GM19025 (cell line): ENCODE measurements at regions not wholly inside any gene's neighbourhood (a gene's known extent, or its start where the extent isn't known, plus 50 kb on each side); places are given as distances from the start of the nearest gene placed in this dataset.
"Not testable (repeated sequence)": the region's sequence is repeated elsewhere in the genome, so short reads cannot be mapped to it uniquely, and the experiment has no call there.

Source experiments
- ATAC-seq: cut with Tn5 transposase; IDR thresholded peaks from one replicate; pipeline ENCODE4 v1.9.1; 2021; ENCODE audit warnings: mild to moderate bottlenecking, low read depth, moderate library complexity; ENCODE audit not compliant: unreplicated experiment

DNA sequence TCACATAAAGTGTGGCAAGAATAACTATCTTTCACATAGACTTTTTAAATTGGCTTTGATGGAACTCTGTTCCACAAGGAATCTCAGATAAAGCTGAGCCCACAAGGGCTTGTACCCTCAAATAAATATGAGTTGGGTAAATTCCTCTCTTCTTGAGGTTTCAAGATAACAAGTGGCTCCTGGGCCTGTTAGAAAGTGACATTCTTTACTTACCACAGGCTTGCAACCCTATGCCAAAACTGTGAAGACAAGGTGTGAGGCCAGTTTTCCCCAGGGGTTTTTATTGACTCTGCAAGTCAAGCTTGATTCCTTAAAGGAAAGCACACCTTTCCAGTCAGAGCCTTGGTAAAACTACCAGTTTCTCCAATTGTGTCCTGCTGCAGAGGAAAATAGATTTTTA lies 664.8 kb upstream of the GJE1 start:
- no peak for ATAC-seq

DNA sequence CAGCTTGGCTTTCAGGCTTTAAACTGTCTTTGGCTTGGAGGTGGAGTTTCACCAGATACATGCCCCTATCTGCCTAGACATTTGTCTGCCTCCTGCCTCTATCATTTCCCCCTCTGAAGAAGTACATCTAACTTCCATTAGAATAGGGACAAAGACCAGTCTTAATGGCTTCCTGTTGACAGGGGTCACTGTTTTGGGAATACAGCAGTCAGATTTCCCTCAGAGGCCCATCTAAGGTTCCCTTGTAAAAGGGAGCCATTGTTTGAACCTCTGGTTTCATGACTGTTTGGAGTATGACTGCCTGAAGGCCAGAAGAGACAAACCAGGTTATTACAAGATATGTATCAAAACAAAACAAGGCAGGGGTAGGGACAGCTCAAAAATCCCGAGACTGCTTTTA lies 665.7 kb upstream of the GJE1 start:
- ATAC-seq, result no peak

DNA sequence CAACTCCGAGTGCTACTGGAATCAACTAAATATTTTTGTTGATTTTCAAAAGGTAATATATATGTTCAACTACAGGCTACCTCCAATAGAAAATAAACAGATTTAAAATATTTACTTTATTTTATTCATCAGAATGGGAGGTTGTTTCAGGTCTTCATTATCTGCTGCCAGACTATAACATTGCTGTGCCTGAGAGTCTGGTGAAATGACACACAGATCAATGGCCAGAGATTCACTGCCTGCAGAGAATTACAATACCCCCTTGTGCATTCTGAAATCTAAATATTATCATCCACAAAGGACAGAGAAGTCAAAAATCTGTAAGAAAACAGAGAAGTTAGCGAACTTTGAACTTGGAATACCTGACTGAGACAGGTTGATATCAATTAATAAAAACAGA lies 667.8 kb upstream of the GJE1 start:
- no peak for ATAC-seq

DNA sequence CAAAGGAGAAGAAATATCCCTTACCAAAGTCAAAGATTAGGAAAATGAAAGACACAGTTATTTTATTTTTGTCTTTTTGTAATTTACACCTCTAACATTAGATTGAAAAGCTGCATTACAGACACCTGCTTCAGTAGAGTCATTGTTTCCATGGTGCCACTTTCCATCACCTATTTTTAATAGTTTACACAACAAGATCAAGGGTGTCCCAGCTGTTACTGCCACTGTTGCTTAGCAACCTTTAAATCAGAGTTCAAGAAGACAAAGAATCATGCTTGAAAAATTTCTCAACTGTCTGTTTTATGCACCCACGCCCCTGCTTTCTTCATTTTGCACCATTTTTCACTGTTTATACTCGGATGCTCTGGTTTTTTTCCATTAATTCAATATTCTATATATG lies 668.2 kb upstream of the GJE1 start:
- ATAC-seq, result peak; percentile 51

DNA sequence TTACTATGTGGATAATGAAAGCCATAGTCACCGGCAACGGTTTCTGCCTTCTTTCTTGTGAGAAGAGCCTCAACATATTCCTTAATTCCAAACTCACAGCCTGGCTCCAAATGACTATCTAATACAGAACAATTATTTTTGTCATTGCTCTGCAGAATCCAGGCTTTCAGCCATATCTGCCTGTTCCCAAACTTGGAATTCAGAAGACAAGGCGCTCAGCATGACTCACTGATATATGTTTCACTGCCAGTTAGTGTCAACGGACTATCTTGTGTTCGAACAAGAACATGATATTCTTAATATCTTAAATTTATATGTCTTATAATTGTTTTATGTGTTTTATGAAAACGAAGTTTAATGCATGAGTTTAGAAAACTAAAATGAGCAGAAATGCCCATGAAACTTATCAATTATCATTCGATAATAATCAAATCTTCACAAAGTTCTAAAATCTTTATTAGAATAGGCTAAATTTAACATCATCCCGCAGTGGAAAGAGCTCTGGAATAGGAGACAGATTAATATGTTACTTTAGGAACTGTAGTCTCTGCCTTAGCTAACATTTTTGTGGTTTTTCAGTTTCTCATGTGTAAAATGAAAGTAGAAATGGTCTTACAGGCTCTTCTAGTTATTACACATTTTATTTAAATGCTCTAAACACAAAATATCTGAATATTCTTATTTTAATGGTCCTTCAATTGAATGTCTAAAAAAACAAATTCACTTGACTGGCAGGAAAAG lies 669.3 kb upstream of the GJE1 start:
- ATAC-seq, result peak; percentile 62

DNA sequence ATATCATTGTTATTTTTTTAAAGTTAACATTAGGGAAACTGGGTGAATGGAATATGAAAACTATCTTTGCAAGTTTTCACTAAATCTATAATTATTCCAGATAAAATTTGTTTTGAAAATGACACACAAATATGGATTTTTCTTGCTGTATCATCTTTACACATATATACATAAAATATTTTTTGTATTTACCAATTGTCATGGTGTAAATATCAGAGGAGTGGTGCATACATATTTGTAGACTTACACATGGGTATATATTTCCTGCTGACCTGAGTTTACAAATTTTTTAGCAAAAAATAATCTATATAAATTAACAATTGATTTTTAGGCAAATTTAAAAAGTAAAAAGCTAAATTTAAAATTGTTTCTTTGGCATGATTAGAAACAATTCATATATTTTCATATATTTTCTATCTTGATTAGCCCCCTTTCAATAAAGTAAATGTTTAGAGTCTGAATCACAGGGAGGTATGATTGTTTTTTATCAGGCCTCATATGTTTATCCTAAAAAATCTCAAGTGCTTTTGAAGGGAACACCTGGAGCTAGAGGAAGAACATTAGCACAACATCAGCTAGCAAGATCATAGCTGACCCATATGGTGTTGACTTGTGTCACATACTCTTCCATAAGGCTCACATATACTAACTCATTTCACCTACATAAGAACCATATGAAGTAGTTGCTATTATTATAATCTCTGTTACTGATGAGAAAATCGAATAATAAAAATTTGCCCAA lies 671.8 kb upstream of the GJE1 start:
- ATAC-seq, result no peak

DNA sequence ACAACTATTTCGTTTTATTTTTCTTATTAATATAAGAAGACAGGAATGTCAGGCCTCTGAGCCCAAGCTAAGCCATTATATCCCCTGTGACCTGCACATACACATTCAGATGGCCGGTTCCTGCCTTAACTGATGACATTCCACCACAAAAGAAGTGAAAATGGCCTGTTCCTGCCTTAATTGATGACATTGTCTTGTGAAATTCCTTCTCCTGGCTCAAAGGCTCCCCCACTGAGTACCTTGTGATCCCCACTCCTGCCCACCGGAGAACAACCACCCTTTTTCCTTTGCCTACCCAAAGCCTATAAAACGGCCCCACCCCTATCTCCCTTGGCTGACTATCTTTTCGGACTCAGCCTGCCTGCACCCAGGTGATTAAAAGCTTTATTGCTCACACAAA lies 672.5 kb upstream of the GJE1 start:
- ATAC-seq, result not testable (repeated sequence)

DNA sequence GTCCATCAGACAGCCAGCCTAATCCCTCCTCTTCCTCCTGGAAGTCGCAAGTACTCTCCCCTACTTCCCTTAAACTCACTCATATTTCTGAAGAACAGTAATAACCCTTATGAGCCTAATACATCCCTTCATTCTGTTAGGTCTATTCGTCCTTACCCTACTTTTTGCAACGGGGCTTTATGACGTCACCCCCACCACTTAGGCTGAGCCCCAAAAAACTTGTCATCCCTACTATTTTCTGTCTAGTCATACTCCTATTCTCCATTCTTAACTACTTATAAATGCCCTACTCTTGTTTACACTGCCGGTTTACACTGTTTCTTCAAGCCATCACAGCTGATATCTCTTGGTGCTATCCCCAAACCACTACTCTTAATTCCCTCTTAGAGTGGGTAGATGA lies 674.7 kb upstream of the GJE1 start:
- not testable (repeated sequence) for ATAC-seq

DNA sequence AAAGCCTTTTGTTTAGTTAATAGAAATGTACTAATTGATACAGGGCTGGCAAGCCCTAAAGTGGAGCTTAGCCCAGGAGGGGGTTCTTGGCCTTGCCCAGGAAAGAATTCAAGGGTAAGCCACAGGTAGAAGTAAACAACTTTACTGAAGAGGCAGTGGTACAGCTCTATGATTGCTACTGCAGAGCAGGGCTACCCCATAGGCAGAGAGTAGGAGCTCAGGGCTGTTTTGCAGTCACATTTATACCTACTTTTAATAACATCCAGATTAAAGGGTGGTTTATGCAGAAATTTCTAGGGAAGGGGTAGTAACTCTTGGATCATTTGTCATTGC lies 680.4 kb upstream of the GJE1 start:
- no peak for ATAC-seq

DNA sequence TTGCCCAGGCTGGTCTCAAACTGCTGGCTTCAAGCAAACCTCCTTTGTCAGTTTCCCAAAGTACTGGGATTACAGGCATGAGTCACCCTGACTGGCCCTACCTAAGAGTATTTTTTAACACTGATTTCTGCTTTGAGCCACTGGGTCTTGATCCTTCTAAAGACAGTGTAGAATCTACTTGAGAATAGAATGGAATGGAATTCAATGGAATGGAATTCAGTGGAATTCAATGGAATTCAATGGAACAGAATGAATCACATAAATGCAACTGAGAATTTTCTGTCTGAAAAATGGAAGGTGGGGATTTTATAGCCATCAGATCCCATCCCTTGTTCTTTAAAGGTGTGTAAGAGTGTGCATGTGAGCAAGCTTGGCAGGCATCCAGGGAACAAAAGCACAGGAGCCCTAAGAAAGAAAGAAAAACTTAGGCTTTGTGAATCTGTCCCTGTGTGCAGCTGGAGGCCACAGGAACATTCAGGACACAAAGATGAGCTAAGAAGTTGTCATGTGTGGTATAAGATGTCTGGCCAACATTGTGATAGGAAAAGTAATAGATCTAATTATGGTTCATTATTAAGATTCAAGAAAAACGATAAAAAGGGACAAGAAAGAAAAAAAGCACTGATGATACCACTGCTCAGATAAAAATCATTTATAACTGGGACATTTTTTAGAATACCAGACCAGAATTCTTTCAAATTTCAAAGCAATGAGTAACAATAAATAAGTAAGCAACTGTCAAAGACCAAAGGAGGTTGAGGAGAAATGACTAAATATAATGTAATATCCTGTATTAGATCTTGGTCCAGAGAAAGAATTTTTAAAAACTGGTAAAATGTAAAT lies 681.0 kb upstream of the GJE1 start:
- ATAC-seq, result no peak

DNA sequence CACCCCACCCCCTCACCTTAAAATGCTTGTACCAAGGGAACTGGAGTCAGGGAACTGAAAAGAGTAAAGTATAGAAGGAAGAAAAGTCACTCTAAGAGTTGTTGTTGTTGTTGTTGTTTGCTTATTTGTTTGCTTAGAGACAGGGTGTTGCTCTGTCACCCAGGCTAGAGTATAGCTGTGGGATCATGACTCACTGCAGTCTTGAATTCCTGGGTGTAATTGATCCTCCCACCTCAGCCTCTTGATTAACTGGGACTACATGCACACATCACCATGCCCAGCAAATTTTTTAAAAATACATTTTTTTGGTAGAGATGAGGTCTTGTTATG lies 681.6 kb upstream of the GJE1 start:
- ATAC-seq, result no peak

DNA sequence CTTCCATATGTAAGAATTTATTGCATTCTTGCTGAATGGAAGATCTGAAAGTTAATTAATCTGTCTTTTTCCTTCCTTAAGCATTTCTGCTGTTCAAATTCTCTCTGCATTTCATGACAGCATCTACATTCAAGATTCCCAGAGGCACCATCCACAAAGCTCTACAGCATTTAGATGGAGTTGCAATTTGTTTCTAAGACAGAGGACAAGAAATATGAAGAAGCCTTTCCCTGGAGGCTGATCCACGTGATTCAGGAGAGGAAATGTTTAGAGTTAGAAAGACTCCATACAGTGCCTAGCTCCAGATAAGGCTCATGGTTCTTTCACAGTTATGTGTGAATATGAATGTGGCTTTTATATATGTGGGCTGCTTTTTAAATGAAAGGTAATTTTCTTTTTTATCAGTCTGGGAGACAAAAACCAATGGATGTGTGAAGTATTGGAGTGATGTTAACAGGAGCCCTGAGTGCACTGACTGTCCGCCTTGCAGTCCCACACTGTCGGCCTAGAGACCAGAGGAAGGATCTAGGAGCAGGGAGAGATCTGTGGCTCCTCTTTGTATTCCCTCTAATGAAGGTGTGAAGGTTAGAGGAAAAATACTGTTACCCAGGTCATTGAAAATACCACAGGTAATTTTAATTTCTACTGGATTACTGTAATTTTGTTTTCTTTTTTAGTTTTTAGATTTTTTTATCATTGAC lies 686.6 kb upstream of the GJE1 start:
- no peak for ATAC-seq

DNA sequence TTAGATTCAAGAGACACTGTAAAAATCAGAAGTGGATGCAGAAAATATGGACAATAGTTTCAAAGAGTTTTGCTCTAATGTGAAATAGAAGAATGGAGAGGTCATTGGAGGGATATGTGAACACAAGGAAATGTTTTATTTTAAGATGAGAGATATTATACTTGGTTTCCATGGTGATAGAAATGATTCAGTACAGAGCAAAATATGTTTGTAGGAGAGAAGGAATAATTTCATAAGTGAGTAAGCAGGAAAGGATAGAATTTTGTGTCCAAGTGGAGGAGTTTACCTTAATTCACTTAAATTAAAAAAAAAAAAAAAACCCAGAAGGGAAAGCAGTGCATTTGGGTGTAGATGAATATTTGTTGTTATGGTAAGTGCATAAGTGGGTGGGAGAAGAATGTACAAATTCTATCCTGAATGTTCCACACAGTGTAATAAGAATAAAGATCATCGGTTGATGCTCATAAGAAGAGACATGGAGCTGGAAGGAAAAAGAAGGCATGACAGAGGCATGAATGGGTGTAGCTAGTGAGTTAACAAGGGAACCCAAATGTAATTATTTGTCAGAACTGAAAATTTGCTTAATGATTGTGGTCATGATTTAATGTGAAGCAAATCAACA lies 688.9 kb upstream of the GJE1 start:
- ATAC-seq, result no peak

DNA sequence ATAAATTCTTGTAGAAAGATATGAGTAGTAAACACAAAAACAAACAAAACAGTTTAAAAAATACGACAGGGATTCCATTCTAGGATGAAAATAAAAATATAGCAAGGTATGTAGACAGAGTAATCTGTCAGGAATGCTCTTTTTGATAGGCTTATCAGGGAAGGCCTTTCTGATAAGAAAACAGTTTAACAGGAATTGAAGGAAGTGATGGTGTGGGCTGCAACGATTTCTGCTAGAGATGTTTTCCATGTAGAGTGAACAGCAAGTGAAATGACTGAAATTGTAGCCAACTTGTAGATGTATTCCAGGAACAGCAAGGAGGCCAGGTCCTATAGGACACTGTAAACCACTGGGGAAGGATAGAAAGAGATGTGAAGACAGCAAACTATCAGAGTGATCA lies 689.7 kb upstream of the GJE1 start:
- ATAC-seq, result no peak

DNA sequence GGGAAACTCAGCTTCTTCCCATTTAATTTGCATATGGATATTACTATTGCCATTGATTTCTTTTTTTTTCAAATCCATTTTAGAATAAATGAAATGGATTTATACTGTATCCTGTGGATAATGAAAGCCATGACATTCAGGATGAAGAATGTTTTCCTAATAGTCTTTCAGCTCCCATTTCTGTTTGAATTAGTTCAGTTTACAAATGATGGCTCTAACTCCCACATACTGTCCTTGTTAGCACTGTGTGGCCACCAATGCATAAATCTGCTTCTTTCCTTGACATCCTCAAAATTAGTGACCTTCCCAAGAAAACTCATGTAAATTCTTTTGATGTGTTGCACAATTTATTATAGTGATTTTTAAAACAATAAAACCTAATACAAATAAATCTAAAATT lies 693.2 kb upstream of the GJE1 start:
- ATAC-seq, result no peak

DNA sequence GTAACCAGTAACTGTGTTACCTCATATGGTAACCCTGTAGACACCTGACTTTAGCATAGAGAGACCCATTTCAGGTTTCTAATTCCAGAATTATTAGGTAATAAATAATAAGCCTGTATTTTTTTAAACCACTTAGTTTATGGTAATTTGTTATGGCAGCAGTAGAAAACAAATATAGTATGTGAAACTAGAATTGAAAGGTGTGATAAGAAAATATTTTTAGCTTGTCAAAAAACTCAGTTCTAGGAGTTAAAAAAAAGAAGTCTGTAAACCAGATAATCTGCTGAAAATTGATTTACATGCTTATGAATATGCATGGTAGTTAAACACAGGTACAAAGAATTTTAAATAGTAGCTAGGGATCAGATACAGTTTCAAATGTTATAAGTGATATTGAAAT lies 695.0 kb upstream of the GJE1 start:
- no peak for ATAC-seq

DNA sequence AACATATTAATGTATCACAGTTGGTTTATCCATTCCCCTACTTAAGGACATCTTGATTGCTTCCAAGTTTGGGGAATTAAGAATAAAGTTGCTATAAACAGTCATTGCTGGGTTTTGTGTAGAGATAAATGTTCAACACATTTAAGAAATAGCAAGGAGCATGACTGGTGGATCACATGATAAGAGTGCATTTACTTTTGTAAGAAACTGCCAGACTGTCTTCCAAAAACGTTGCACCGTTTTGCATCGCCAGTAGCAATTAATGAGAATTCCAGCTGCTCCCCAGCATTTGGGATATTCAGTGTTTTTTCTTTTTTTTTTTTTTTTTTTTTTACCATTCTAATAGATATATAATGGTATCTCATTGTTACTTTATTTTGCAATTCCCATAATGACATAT lies 695.7 kb upstream of the GJE1 start:
- no peak for ATAC-seq

DNA sequence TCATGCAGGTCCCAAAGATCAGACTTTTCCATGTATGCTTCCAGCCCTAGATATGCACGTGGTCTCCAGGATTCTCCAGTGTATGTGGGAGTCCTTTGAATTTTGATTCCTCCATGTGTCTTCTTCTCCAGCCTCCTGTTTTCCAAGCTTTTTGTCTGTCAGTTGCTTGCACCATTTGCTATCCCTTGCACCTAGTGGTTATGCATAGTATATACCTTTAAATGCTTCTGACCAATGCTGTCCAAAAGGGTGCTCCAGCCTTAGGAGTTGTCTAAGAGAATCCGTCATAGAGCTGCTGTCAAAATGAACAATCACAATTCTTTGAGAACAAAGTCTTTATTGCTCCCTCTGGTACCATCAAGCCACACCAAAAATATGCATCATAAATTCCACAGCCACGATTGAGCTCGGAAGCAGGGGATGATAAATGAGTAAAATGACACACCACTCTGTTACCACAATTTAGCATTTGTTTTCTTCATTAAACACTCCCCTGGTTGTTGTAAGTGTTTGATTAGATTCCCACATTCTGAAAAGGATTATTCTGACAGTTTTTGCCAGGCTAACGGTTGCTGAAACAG lies 706.2 kb upstream of the GJE1 start:
- no peak for ATAC-seq

DNA sequence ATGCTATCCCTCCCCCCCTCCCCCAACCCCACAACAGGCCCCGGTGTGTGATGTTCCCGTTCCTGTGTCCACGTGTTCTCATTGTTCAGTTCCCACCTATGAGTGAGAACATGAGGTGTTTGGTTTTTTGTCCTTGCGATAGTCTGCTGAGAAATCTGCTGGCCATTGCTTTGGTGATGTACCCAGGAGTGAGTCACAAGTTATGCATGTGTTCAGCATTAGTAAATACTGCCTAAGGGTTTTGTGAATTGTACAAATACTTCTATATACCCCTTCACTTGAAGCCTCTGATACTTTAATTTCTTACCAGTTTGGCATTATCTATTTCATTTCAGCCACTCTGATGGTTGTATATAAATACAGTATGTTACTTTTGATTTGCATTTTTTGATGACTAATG lies 711.3 kb upstream of the GJE1 start:
- ATAC-seq, result no peak

DNA sequence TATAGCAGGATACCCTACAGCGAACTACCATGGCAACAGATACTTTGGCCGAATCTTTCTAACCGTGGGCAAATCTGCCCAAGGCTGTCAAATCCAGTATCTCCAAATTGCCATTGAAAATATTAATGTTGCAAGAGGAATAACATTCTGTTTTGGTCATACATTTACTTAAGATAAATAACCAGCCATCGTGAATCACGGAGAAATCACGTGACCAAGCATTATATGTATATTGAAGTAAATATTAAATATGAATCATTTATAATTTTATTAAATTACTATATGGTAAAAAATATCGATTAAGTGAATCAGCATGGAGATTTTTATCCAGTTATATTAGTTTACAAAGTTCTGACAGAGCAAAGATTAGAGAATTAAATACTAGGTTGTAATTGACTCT lies 714.6 kb upstream of the GJE1 start:
- ATAC-seq, result no peak
